Liver (tissue), 8 donors: ENCODE measurements at regions not wholly inside any gene's neighbourhood (a gene's known extent, or its start where the extent isn't known, plus 50 kb on each side); places are given as distances from the start of the nearest gene placed in this dataset.

Experiments
- DNase-seq: peaks from one replicate; pipeline ENCODE4 v3.0.0-alpha.2; 2017; ENCODE audit warnings: low spot score
- H3K27ac ChIP-seq, 2 donors: one replicate each; pipeline ENCODE4 v1.7.0; 2013; ENCODE audit warnings: inconsistent platforms in 2 of 2, low read length in 2 of 2, control low read depth in 1 of 2, low read depth in 1 of 2, mild to moderate bottlenecking in 1 of 2
- H3K27me3 ChIP-seq, 4 donors: one replicate each; pipeline versions ENCODE4 v1.6.1 to v1.7.0; 2013; ENCODE audit warnings: low read length in 3 of 4, inconsistent platforms in 1 of 4, mild to moderate bottlenecking in 1 of 4, moderate library complexity in 1 of 4; ENCODE audit not compliant: control insufficient read depth in 4 of 4, insufficient read depth in 4 of 4
- H3K36me3 ChIP-seq, 4 donors: one replicate each; pipeline versions ENCODE4 v1.6.1 to v1.7.0; 2013; ENCODE audit warnings: low read length in 3 of 4, mild to moderate bottlenecking in 3 of 4, low read depth in 1 of 4, moderate library complexity in 1 of 4; ENCODE audit not compliant: control insufficient read depth in 4 of 4, insufficient read depth in 3 of 4
- H3K4me1 ChIP-seq, 4 donors: one replicate each; pipeline versions ENCODE4 v1.6.1 to v1.7.0; 2013; ENCODE audit warnings: low read length in 3 of 4, mild to moderate bottlenecking in 3 of 4, moderate library complexity in 1 of 4; ENCODE audit not compliant: control insufficient read depth in 4 of 4, insufficient read depth in 4 of 4
- H3K4me3 ChIP-seq, 3 donors: one replicate each; pipeline versions ENCODE4 v1.6.1 to v1.7.0; 2013; ENCODE audit warnings: low read length in 3 of 3, control low read depth in 1 of 3, low read depth in 1 of 3, mild to moderate bottlenecking in 1 of 3
- H3K9ac ChIP-seq, 2 donors: one replicate each; pipeline ENCODE4 v1.7.0; 2013; ENCODE audit warnings: low read length in 2 of 2, mild to moderate bottlenecking in 2 of 2, moderate library complexity in 2 of 2, control low read depth in 1 of 2, low read depth in 1 of 2
- H3K9me3 ChIP-seq, 4 donors: one replicate each; pipeline versions ENCODE4 v1.6.1 to v1.7.0; 2013; ENCODE audit warnings: low read length in 3 of 4; ENCODE audit not compliant: control insufficient read depth in 4 of 4
- ATF3 ChIP-seq: IDR thresholded peaks from 2 replicates; pipeline ENCODE4 v1.6.1; 2016; ENCODE audit warnings: antibody characterized with exemption
- CTCF ChIP-seq: fragments of 150-350 bp; IDR thresholded peaks from 2 replicates; pipeline ENCODE4 v1.5.1; 2017; ENCODE audit warnings: improper control_type of control experiment, low read depth, low read length; ENCODE audit not compliant: missing input control
- EGR1 ChIP-seq, 2 donors: IDR thresholded peaks; 2 replicates each; pipeline ENCODE4 v1.6.1; 2016 to 2018; ENCODE audit warnings: antibody characterized with exemption in 2 of 2, low read depth in 2 of 2
- FOXA1 ChIP-seq: IDR thresholded peaks from 2 replicates; pipeline ENCODE4 v1.6.1; 2016; ENCODE audit warnings: antibody characterized with exemption
- FOXA2 ChIP-seq: IDR thresholded peaks from 2 replicates; pipeline ENCODE4 v1.6.1; 2016; ENCODE audit warnings: antibody characterized with exemption
- HNF4A ChIP-seq, 2 donors: conservative IDR thresholded peaks; 2 replicates each; pipeline ENCODE4 v1.6.1; 2016; ENCODE audit warnings: antibody characterized with exemption in 2 of 2, mild to moderate bottlenecking in 2 of 2
- HNF4G ChIP-seq: IDR thresholded peaks from 2 replicates; pipeline ENCODE4 v1.6.1; 2016; ENCODE audit warnings: antibody characterized with exemption
- JUND ChIP-seq, 2 donors: IDR thresholded peaks; 2 replicates each; pipeline ENCODE4 v1.6.1; 2016; ENCODE audit warnings: antibody characterized with exemption in 2 of 2
- MAX ChIP-seq: IDR thresholded peaks from 2 replicates; pipeline ENCODE4 v1.6.1; 2016; ENCODE audit warnings: antibody characterized with exemption
- NR2F2 ChIP-seq: IDR thresholded peaks from 2 replicates; pipeline ENCODE4 v1.6.1; 2016; ENCODE audit warnings: antibody characterized with exemption
- RAD21 ChIP-seq, 2 donors: IDR thresholded peaks; 2 replicates each; pipeline ENCODE4 v1.6.1; 2016; ENCODE audit warnings: antibody characterized with exemption in 2 of 2, mild to moderate bottlenecking in 2 of 2
- REST ChIP-seq: IDR thresholded peaks from 2 replicates; pipeline ENCODE4 v1.6.1; 2016; ENCODE audit warnings: antibody characterized with exemption, mild to moderate bottlenecking
- RXRA ChIP-seq, 2 donors: IDR thresholded peaks; 2 replicates each; pipeline ENCODE4 v1.6.1; 2017 to 2018; ENCODE audit warnings: antibody characterized with exemption in 2 of 2, mild to moderate bottlenecking in 1 of 2
- SP1 ChIP-seq: IDR thresholded peaks from 2 replicates; pipeline ENCODE4 v1.6.1; 2018; ENCODE audit warnings: antibody characterized with exemption, mild to moderate bottlenecking
- TAF1 ChIP-seq: conservative IDR thresholded peaks from 2 replicates; pipeline ENCODE4 v1.6.1; 2016; ENCODE audit warnings: antibody characterized with exemption, mild to moderate bottlenecking
- YY1 ChIP-seq: IDR thresholded peaks from 2 replicates; pipeline ENCODE4 v1.6.1; 2016; ENCODE audit warnings: antibody characterized with exemption, mild to moderate bottlenecking
- ZBTB33 ChIP-seq: IDR thresholded peaks from 2 replicates; pipeline ENCODE4 v1.6.1; 2016; ENCODE audit warnings: antibody characterized with exemption
- WGBS: extraction: QIAGEN DNeasy Blood & Tissue Kit; methylation state at CpG from one replicate; pipeline ENCODE4 v1.1.7; 2013; 5-methylcytosine and 5-hydroxymethylcytosine counted together
- donor health status: healthy.
- donor health status: healthy.
- donor health status: healthy.
- donor health status: healthy.
- donor health status: healthy.

- Histone ChIP-seq H3K36me3 (no peaks in the 10 kb centered on the region), H3K4me1 (peaks cover 0 to 26% (median 17%) of the 10 kb centered on the region in 4 donors), H3K9me3 (no peaks in the 10 kb centered on the region), H3K4me3 (peak overlapping the region in 1 of 3 donors; percentile 6), H3K9ac (no peak overlapping the region), H3K27me3 (no peaks in the 10 kb centered on the region), H3K27ac (peak overlapping the region in 1 of 2 donors; percentile 43)
- TF ChIP-seq ATF3 (no peak), TAF1 (peak; percentile 35), REST (peak; percentile 28), JUND (IDR thresholded peaks at IDR 0.05) (peak; percentile 15 to 45), NR2F2 (no peak), HNF4G (peak; percentile 21), MAX (peak; percentile 34), RXRA (IDR thresholded peaks at IDR 0.05) (peak; percentile 43 to 71), ZBTB33 (peak; percentile 39), SP1 (peak; percentile 55), EGR1 (IDR thresholded peaks at IDR 0.05; ENCODE audit: low read depth in 2 of 2) (no peak), RAD21 (IDR thresholded peaks at IDR 0.05) (peak; percentile 8 to 19), HNF4A (conservative IDR thresholded peaks at IDR 0.05) (peak; percentile 74 to 76), YY1 (peak; percentile 53), FOXA2 (no peak)
- 64% methylated on average over 6 of the region's 6 CpGs for WGBS
- no peak for DNase-seq
These were observed 63.9 kb upstream of the CCDC196 start for GRCh38 chr14:66421990-66422946.

- H3K4me3 ChIP-seq, result no peak overlapping the region
- H3K9ac ChIP-seq, result no peak overlapping the region
- WGBS, result 32% methylated on average over 5 of the region's 5 CpGs
- H3K27me3 ChIP-seq, result no peaks in the 10 kb centered on the region
- DNase-seq, result no peak
- H3K36me3 ChIP-seq, result no peaks in the 10 kb centered on the region
- H3K4me1 ChIP-seq, result peaks cover 0 to 26% (median 17%) of the 10 kb centered on the region in 4 donors
- TF ChIP-seq HNF4G, result no peak
- no peak for TF ChIP-seq CTCF
- no peak for TF ChIP-seq ZBTB33
- TF ChIP-seq TAF1, result no peak
- peak; percentile 37 for TF ChIP-seq YY1
- no peak for TF ChIP-seq EGR1 (IDR thresholded peaks at IDR 0.05; ENCODE audit: low read depth in 2 of 2)
- TF ChIP-seq RXRA (IDR thresholded peaks at IDR 0.05), result peak in 1 of 2 donors; percentile 60
- TF ChIP-seq MAX, result no peak
- TF ChIP-seq ATF3, result peak; percentile 85
- TF ChIP-seq HNF4A (conservative IDR thresholded peaks at IDR 0.05), result peak; percentile 51 to 65
- TF ChIP-seq FOXA1, result no peak
- TF ChIP-seq JUND (IDR thresholded peaks at IDR 0.05), result peak in 1 of 2 donors; percentile 32
- TF ChIP-seq FOXA2, result no peak
- TF ChIP-seq RAD21 (IDR thresholded peaks at IDR 0.05), result peak in 1 of 2 donors; percentile 24
- H3K27ac ChIP-seq, result no peak overlapping the region
- no peaks in the 10 kb centered on the region for H3K9me3 ChIP-seq
These were observed 60.8 kb upstream of the CCDC196 start for GRCh38 chr14:66425402-66425801.
